NCI-H1436 (cell line): ENCODE measurements at regions not wholly inside any gene's neighbourhood (a gene's known extent, or its start where the extent isn't known, plus 50 kb on each side); places are given as distances from the start of the nearest gene placed in this dataset.
"Not testable (repeated sequence)": the region's sequence is repeated elsewhere in the genome, so short reads cannot be mapped to it uniquely, and the experiment has no call there.

Experiments used
- DNase-seq: peaks from one replicate; lab custom pipeline; 2025; lab: John Stamatoyannopoulos, UW

DNA sequence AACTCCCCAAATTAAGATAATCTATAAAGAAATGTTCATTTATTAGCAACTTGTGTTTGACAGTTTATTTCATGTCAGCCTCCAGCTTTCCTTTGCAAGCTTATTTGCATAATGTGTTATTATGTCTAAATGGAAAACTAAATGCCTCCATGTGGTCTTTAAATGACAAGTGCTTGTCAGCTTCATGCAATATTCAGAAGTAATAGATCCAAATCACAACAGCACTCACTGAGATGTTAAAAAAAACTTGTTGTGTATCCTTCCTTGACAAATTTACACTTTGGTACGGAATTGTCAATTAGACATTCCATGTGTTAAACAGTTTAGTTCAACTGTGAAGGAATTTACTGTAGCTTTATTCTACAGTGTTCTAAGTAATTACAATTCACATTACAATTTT lies 124.4 kb upstream of the PTBP2 start:
- DNase-seq: no peak

DNA sequence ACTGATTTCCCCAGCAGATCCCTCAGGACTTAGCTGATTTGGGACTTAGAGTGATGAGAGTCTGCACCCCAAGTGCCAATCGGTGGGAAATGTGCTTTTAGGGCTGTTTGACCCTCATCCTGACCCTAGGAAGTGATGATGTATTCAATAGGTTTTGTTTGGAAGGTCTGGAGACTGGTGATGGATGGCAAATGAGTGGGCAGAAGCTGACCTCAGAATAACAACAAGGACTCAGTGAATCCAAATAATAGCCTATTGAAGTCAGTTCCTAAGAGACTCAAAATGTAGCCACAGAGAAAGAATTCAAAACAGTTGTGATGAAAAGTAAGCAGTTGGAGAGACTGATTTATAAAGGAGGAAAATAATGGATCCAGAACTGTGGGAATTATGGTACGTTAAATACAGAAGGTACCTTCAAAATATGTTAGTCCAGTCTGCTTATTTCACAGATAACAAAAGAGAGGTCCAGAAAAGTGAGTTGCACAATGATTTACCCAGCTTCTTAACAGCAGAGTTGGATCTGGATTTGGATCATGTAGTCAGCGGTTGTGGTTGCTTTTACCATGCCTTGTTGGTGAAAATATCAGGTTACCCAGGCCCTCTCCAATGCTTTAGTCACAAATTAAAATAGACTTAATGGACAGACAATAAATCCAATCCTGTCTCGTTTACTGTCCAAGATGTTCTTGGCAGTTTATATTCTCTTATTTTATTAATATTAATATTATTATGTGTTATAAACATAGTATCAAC lies 123.0 kb upstream of the PTBP2 start:
- DNase-seq: no peak

DNA sequence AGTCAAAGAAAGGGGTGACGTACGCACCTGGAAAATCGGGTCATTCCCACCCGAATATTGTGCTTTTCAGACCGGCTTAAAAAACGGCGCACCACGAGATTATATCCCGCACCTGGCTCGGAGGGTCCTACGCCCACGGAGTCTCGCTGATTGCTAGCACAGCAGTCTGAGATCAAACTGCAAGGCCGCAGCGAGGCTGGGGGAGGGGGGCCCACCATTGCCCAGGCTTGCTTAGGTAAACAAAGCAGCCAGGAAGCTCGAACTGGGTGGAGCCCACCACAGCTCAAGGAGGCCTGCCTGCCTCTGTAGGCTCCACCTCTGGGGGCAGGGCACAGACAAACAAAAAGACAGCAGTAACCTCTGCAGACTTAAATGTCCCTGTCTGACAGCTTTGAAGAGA lies 117.0 kb upstream of the PTBP2 start:
- DNase-seq: not testable (repeated sequence)

DNA sequence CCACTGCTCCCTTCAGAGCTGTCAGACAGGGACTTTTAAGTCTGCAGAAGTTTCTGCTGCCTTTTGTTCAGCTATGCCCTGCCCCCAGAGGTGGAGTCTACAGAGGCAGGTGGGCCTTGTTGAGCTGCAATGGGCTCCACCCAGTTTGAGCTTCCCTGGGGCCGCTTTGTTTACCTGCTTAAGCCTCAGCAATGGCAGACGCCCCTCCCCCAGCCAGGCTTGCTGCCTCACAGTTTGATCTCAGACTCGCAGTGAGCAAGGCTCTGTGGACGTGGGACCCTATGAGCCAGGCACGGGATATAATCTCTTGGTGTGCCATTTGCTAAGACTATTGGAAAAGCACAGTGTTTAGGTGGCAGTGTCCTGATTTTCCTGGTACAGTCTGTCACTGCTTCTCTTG lies 104.2 kb upstream of the PTBP2 start:
- DNase-seq: not testable (repeated sequence)

DNA sequence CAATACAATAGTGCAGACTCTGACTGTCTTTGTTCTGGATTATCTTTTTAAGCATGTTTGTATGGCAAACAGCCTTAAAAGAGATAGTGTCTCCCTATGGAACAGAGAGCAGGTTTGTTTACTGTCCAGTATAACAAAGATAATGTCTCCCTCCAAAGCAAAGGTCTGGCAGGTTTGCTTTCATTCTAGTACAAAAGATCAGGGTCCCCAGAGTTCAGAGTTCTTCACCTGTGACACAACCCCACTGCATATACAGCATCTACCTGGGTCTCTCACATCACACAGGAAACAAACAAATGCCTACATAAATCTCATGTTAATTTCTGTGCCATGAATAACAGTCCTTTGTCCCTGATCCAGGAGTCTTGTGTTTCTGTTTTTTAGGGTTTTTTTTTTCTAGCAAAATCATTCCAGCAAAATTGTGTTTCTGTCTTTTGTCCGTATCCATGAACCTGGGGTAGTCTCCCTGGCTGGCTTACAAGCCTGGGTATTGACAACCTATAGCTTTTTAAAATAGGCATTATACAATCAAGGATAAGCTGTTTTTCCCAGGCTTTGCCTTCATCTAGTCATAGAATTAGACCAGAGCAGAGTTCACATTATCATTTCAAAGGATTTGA lies 89.4 kb upstream of the PTBP2 start:
- DNase-seq: no peak

DNA sequence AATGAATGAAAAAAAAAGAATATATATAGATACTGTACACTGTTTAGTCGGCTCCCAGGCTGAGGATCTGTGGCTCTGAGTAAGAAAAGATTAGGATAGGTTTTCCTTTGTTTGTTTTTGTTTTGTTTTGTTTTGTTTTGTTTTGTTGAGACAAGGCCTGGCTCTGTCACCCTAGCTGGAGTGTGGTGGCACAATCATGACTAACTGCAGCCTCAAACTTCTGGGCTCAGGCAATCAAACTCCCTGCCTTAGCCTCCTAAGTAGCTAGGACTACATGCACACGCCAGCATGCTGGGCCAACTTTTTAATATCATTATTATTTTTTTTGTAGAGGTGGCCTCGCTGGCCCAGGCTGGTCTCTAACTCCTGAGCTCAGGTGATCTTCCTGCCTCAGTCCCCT lies 87.9 kb upstream of the PTBP2 start:
- DNase-seq: no peak

DNA sequence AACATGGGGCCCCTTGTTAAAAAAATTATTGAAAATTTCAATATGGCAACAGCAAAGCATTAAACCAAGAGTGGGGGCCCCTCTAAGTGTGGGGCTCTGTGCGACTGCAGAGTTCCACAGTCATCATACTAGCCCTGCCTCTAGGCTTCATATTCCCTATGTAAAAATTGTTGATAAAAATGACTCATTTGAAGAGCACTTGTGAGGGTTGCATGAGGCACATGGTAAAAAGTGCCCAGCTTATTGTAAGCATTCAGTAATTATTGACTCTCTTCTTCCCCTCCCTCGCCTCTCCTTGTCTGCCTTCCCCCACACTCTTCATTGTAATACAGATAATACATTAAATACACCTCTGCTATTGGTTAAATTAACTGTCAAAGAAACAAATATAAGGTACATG lies 86.7 kb upstream of the PTBP2 start:
- peak; percentile 12 for DNase-seq

DNA sequence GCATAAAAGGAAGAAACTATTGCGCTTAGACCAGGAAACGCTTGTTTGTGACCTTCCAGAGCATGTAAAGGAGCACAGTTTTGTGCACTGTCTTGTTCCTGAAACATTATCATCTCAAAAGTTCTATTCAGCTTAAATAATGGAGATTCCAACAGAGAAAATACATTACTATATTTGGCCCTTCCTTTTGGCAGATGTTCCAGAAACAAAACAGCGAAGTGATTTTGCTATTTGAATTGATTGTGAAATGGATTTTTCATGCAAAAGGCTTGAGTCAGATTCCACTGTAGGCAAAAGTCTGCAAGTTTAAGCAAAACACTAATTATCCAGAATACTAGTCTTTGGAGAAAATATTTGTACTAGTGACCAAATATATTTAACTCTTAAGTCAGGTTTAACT lies 80.3 kb upstream of the PTBP2 start:
- no peak for DNase-seq

DNA sequence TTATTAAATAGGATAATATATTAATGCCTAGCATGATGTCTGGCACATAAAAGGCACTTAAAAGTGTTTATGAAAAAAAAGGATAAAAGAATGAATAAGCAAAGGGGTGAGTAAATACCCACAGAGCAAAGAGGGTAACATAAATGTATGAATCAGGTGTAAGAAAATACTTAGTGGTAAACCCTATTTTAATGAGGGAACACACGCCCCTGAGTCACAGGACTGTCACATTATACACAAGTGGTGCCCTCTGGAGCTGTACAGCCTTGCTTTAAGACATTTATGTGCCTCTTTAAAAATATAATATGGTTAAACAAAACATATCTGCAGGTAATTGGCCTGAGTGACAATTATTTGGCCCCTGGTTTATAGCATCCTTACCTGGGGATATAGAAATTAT lies 78.1 kb upstream of the PTBP2 start:
- no peak for DNase-seq

DNA sequence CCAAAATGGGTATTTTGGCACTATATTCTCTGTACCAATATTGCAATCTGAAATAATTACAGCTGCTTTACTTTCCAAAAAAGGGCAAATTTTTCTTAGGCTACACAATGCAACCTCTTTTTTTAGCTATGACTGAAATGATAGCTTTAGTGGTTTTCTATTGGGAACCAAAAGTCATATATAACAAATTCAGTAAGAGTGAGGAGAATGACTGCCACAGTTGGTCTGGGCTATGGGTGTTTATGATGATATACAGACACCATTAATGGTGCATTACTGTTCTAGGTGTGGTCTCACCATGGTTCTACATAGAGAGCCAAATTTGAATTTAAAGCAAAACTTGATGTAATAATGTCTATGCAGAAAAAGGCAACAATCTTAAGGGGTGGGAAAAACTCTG lies 72.3 kb upstream of the PTBP2 start:
- no peak for DNase-seq

DNA sequence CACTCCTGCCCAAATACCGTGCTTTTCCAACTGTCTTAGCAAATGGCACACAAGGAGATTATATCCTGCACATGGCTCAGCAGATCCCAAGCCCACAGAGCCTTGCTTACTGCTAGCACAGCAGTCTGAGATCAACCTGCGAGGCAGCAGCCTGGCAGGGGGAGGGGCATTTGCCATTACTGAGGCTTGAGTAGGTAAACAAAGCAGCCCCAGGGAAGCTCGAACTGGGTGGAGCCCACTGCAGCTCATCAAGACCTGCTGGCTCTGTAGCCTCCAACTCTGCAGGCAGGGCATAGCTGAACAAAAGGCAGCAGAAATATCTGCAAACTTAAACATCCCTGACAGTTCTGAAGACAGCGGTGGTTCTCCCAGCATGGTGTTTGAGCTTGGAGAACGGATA lies 70.1 kb upstream of the PTBP2 start:
- DNase-seq: peak; percentile 7

DNA sequence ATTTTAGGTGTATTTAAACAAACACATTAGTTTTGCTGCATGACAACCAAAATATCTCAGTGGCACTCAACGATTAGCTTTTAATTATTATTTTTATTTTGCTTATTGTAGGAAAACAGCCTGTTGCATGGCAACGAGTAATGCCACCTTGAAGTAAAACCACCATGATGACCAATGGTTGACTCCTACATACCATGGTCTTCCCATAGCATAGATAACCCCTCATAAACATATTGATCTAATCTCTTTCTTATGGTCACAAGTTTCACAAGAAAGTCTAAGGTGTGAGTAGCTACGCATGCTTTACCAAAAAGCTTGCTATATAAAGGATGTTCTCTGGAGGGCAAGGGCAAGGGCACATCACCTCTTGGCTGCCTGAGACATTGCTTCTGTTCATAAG lies 61.5 kb upstream of the PTBP2 start:
- DNase-seq: no peak

DNA sequence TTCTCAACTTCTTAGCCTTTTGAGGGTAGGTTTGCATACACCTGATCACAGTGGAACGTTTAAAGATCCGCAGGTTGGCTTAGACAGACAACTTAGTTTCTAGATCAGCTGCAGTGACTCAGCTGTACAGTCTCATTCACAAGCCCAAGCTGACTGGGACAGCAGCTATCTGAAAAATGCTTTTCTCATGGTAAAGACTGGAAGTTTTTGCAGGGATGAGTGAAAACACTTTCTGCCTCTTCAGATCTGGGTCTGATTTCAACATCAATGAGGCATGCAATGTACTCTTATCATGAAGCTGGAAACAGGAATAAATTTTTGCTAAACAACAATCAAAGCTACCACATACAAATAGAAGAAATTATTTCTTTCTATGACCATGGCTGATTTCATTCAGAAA lies 61.1 kb upstream of the PTBP2 start:
- no peak for DNase-seq
